H1 (cell line): ENCODE measurements at regions not wholly inside any gene's neighbourhood (a gene's known extent, or its start where the extent isn't known, plus 50 kb on each side); places are given as distances from the start of the nearest gene placed in this dataset.

Experiments used
- KDM1A ChIP-seq: fragments of 200-600, 300-600 bp; sonication (generic); IDR thresholded peaks from 2 replicates; pipeline ENCODE4 v1.7.1; 2016; ENCODE audit warnings: mild to moderate bottlenecking, low read length, borderline replicate concordance
- NRF1 ChIP-seq: IDR thresholded peaks from 2 replicates; pipeline ENCODE4 v1.6.1; 2011; ENCODE audit warnings: mild to moderate bottlenecking, low read depth, low read length, improper control_type of control experiment
- RFX5 ChIP-seq: IDR thresholded peaks from 2 replicates; pipeline ENCODE4 v1.6.1; 2011; ENCODE audit warnings: low read depth, low read length, improper control_type of control experiment, borderline replicate concordance

- TF ChIP-seq KDM1A (no peak), RFX5 (no peak), NRF1 (no peak)
These were observed 199.9 kb downstream of the MEIS1 start (continued) for GRCh38 chr2:66634784-66635183.
